ENCODE measurements at regions not wholly inside any gene's neighbourhood (a gene's known extent, or its start where the extent isn't known, plus 50 kb on each side); places are given as distances from the start of the nearest gene placed in this dataset.

- no peak for TF ChIP-seq GATA3 (IDR thresholded peaks at IDR 0.05; ENCODE audit: low read depth, low read length)
- no peak for TF ChIP-seq GATA2 (IDR thresholded peaks at IDR 0.05; ENCODE audit: low read depth, low read length)
Observed at GRCh38 chr6:17225767-17226630, 55.2 kb upstream of the RBM24 start.
